B cell (primary cell): ENCODE measurements at regions not wholly inside any gene's neighbourhood (a gene's known extent, or its start where the extent isn't known, plus 50 kb on each side); places are given as distances from the start of the nearest gene placed in this dataset.

ENCODE experiments used
- CTCF ChIP-seq: fragments of 200-600 bp; IDR thresholded peaks from one replicate; pipeline ENCODE4 v1.8.0; 2022; ENCODE audit warnings: antibody characterized with exemption, mild to moderate bottlenecking
- EZH2 ChIP-seq: IDR thresholded peaks from 2 replicates; pipeline ENCODE4 v1.6.1; 2012; ENCODE audit warnings: borderline replicate concordance, low read depth, mild to moderate bottlenecking, moderate library complexity, low read length; ENCODE audit not compliant: insufficient read depth, poor library complexity, severe bottlenecking

DNA sequence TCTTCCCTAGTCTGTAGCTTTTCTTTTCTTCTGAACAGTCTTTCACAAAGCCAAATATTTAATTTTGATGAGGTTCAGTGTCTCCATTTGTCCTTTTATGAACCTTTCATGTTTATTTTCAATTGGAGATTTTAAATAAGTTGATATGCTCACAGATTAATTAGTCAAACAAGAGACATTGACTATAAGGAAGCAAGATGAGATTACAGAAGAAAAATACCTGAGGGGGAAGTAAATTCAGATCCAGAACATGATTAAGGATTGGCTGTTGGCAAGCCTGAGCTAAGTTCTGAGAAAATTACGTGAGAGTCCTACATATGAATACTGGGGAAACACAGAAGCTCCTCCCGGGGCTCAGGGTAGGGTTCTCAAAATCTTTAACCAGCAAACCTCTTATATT is 1039.8 kb upstream of the SEMA6A start:
- TF ChIP-seq CTCF (no peak), EZH2 (no peak)
